ENCODE measurements at regions not wholly inside any gene's neighbourhood (a gene's known extent, or its start where the extent isn't known, plus 50 kb on each side); places are given as distances from the start of the nearest gene placed in this dataset.

GRCh38 chr2:52253416-52253980 is 1221.6 kb upstream of the NRXN1 start:
- Mint-ChIP-seq H3K9me3 (peaks cover 3% of the 10 kb centered on the region), H3K4me3 (no peak overlapping the region)

GRCh38 chr2:52238782-52239181 is 1206.8 kb upstream of the NRXN1 start:
- DNase-seq (ENCODE audit: low spot score in 2 of 2): no peak
- H3K27ac Mint-ChIP-seq: no peak overlapping the region
- H3K9me3 Mint-ChIP-seq: peaks cover 12% of the 10 kb centered on the region
- no peak overlapping the region for H3K4me3 Mint-ChIP-seq
- no peaks in the 10 kb centered on the region for H3K4me1 Mint-ChIP-seq
- no peaks in the 10 kb centered on the region for H3K36me3 Mint-ChIP-seq
- no peak for ATAC-seq

More at GRCh38 chr2:52253416-52253980, 1221.6 kb upstream of the NRXN1 start:
- Mint-ChIP-seq H3K27ac (no peak overlapping the region), H3K4me1 (no peaks in the 10 kb centered on the region), H3K36me3 (no peaks in the 10 kb centered on the region)
- ATAC-seq (no peak), DNase-seq (ENCODE audit: low spot score in 2 of 2) (no peak)

- ATAC-seq: no peak
- DNase-seq (ENCODE audit: low spot score in 2 of 2): no peak
These were observed 1190.2 kb upstream of the NRXN1 start for GRCh38 chr2:52222128-52222527.

GRCh38 chr2:52220393-52220792 is 1188.5 kb upstream of the NRXN1 start:
- H3K4me1 Mint-ChIP-seq: no peaks in the 10 kb centered on the region
- H3K27ac Mint-ChIP-seq: no peak overlapping the region
- H3K9me3 Mint-ChIP-seq: peaks cover 5% of the 10 kb centered on the region
- H3K4me3 Mint-ChIP-seq: no peak overlapping the region
- ATAC-seq (no peak), DNase-seq (ENCODE audit: low spot score in 2 of 2) (no peak)
- H3K36me3 Mint-ChIP-seq: no peaks in the 10 kb centered on the region

More at GRCh38 chr2:52222128-52222527, 1190.2 kb upstream of the NRXN1 start:
- peaks cover 5% of the 10 kb centered on the region for H3K9me3 Mint-ChIP-seq
- H3K36me3 Mint-ChIP-seq: no peaks in the 10 kb centered on the region
- H3K4me3 Mint-ChIP-seq: no peak overlapping the region
- H3K4me1 Mint-ChIP-seq: no peaks in the 10 kb centered on the region
- H3K27ac Mint-ChIP-seq: no peak overlapping the region

GRCh38 chr2:52210611-52211010 is 1178.7 kb upstream of the NRXN1 start:
- Mint-ChIP-seq H3K4me1 (no peaks in the 10 kb centered on the region), H3K27ac (no peak overlapping the region), H3K4me3 (no peak overlapping the region), H3K9me3 (no peaks in the 10 kb centered on the region), H3K36me3 (no peaks in the 10 kb centered on the region)
- no peak for ATAC-seq
- DNase-seq (ENCODE audit: low spot score in 2 of 2): no peak

GRCh38 chr2:52210161-52210560 is 1178.2 kb upstream of the NRXN1 start:
- no peaks in the 10 kb centered on the region for H3K36me3 Mint-ChIP-seq
- no peaks in the 10 kb centered on the region for H3K4me1 Mint-ChIP-seq
- DNase-seq (ENCODE audit: low spot score in 2 of 2) (no peak), ATAC-seq (no peak)
- no peaks in the 10 kb centered on the region for H3K9me3 Mint-ChIP-seq
- H3K27ac Mint-ChIP-seq: no peak overlapping the region
- H3K4me3 Mint-ChIP-seq: no peak overlapping the region

GRCh38 chr2:52194342-52194741 is 1162.4 kb upstream of the NRXN1 start:
- no peaks in the 10 kb centered on the region for H3K36me3 Mint-ChIP-seq
- DNase-seq (ENCODE audit: low spot score in 2 of 2): no peak
- H3K4me3 Mint-ChIP-seq: no peak overlapping the region
- H3K27ac Mint-ChIP-seq: no peak overlapping the region
- H3K9me3 Mint-ChIP-seq: peaks cover 5% of the 10 kb centered on the region
- ATAC-seq: no peak
- no peaks in the 10 kb centered on the region for H3K4me1 Mint-ChIP-seq

GRCh38 chr2:52193804-52194203 is 1161.9 kb upstream of the NRXN1 start:
- DNase-seq (ENCODE audit: low spot score in 2 of 2): no peak
- H3K4me1 Mint-ChIP-seq: no peaks in the 10 kb centered on the region
- ATAC-seq: no peak
- peaks cover 5% of the 10 kb centered on the region for H3K9me3 Mint-ChIP-seq
- H3K27ac Mint-ChIP-seq: no peak overlapping the region
- no peaks in the 10 kb centered on the region for H3K36me3 Mint-ChIP-seq
- no peak overlapping the region for H3K4me3 Mint-ChIP-seq

- ATAC-seq: no peak
- Mint-ChIP-seq H3K27ac (no peak overlapping the region), H3K4me1 (no peaks in the 10 kb centered on the region), H3K9me3 (peaks cover 5% of the 10 kb centered on the region), H3K36me3 (no peaks in the 10 kb centered on the region), H3K4me3 (no peak overlapping the region)
- no peak for DNase-seq (ENCODE audit: low spot score in 2 of 2)
These were observed 1160.7 kb upstream of the NRXN1 start for GRCh38 chr2:52192656-52193055.

- no peak for ATAC-seq
- no peak for DNase-seq (ENCODE audit: low spot score in 2 of 2)
- Mint-ChIP-seq H3K27ac (no peak overlapping the region), H3K4me1 (no peaks in the 10 kb centered on the region), H3K4me3 (no peak overlapping the region), H3K9me3 (peaks cover 7% of the 10 kb centered on the region), H3K36me3 (no peaks in the 10 kb centered on the region)
These were observed 1149.1 kb upstream of the NRXN1 start for GRCh38 chr2:52181080-52181479.

- no peaks in the 10 kb centered on the region for H3K4me1 Mint-ChIP-seq
- ATAC-seq: no peak
These were observed 1146.9 kb upstream of the NRXN1 start for GRCh38 chr2:52178845-52179244.

GRCh38 chr2:52145005-52145404 is 1113.1 kb upstream of the NRXN1 start:
- Mint-ChIP-seq H3K4me1 (no peaks in the 10 kb centered on the region), H3K36me3 (no peaks in the 10 kb centered on the region), H3K9me3 (no peaks in the 10 kb centered on the region), H3K27ac (no peak overlapping the region), H3K4me3 (no peak overlapping the region)
- no peak for DNase-seq (ENCODE audit: low spot score in 2 of 2)
- ATAC-seq: no peak

More at GRCh38 chr2:52178845-52179244, 1146.9 kb upstream of the NRXN1 start:
- H3K36me3 Mint-ChIP-seq: no peaks in the 10 kb centered on the region
- peaks cover 10% of the 10 kb centered on the region for H3K9me3 Mint-ChIP-seq
- no peak overlapping the region for H3K4me3 Mint-ChIP-seq
- H3K27ac Mint-ChIP-seq: no peak overlapping the region
- no peak for DNase-seq (ENCODE audit: low spot score in 2 of 2)

GRCh38 chr2:52144590-52144989 is 1112.7 kb upstream of the NRXN1 start:
- no peaks in the 10 kb centered on the region for H3K9me3 Mint-ChIP-seq
- no peak overlapping the region for H3K4me3 Mint-ChIP-seq
- no peak for DNase-seq (ENCODE audit: low spot score in 2 of 2)
- ATAC-seq: no peak
- no peak overlapping the region for H3K27ac Mint-ChIP-seq
- H3K4me1 Mint-ChIP-seq: no peaks in the 10 kb centered on the region
- no peaks in the 10 kb centered on the region for H3K36me3 Mint-ChIP-seq

- Mint-ChIP-seq H3K9me3 (no peaks in the 10 kb centered on the region), H3K4me3 (no peak overlapping the region), H3K4me1 (no peaks in the 10 kb centered on the region), H3K27ac (no peak overlapping the region), H3K36me3 (no peaks in the 10 kb centered on the region)
- no peak for ATAC-seq
- DNase-seq (ENCODE audit: low spot score in 2 of 2): no peak
These were observed 1109.1 kb upstream of the NRXN1 start for GRCh38 chr2:52141076-52141475.

- H3K9me3 Mint-ChIP-seq: peaks cover 6% of the 10 kb centered on the region
- no peak for ATAC-seq
- H3K4me1 Mint-ChIP-seq: no peaks in the 10 kb centered on the region
- H3K36me3 Mint-ChIP-seq: no peaks in the 10 kb centered on the region
- no peak for DNase-seq (ENCODE audit: low spot score in 2 of 2)
- H3K27ac Mint-ChIP-seq: no peak overlapping the region
- no peak overlapping the region for H3K4me3 Mint-ChIP-seq
These were observed 1107.3 kb upstream of the NRXN1 start for GRCh38 chr2:52139241-52139640.

- H3K4me3 Mint-ChIP-seq: no peak overlapping the region
- no peak for DNase-seq (ENCODE audit: low spot score in 2 of 2)
- no peak for ATAC-seq
- H3K4me1 Mint-ChIP-seq: no peaks in the 10 kb centered on the region
- H3K27ac Mint-ChIP-seq: no peak overlapping the region
- peaks cover 17% of the 10 kb centered on the region for H3K9me3 Mint-ChIP-seq
- no peaks in the 10 kb centered on the region for H3K36me3 Mint-ChIP-seq
These were observed 1103.3 kb upstream of the NRXN1 start for GRCh38 chr2:52135235-52135634.

GRCh38 chr2:52128081-52128480 is 1096.1 kb upstream of the NRXN1 start:
- DNase-seq (ENCODE audit: low spot score in 2 of 2) (no peak), ATAC-seq (no peak)
- H3K4me1 Mint-ChIP-seq: no peaks in the 10 kb centered on the region
- no peaks in the 10 kb centered on the region for H3K36me3 Mint-ChIP-seq
- peaks cover 9% of the 10 kb centered on the region for H3K9me3 Mint-ChIP-seq
- H3K4me3 Mint-ChIP-seq: no peak overlapping the region
- H3K27ac Mint-ChIP-seq: no peak overlapping the region

Data from stimulated activated effector memory CD8-positive, alpha-beta T cell treated with anti-CD3 and anti-CD28 coated beads, Interleukin-12 subunit alpha, Interleukin-12 subunit beta, amount 100 ng/mL, for 72 hours (primary cell).